Stromal cell of bone marrow (primary cell): ENCODE measurements at regions not wholly inside any gene's neighbourhood (a gene's known extent, or its start where the extent isn't known, plus 50 kb on each side); places are given as distances from the start of the nearest gene placed in this dataset.

Experiments
- DNase-seq: peaks from one replicate; pipeline ENCODE4 v3.0.0-alpha.2; 2012; ENCODE audit warnings: low read depth

GRCh38 chr13:74409551-74409950 is 275.3 kb upstream of the KLF12 start:
- no peak for DNase-seq

- DNase-seq = peak; percentile 2
Measured at GRCh38 chr13:74406420-74406819, 272.2 kb upstream of the KLF12 start.

GRCh38 chr13:74398599-74398998 is 264.4 kb upstream of the KLF12 start:
- DNase-seq = no peak

- DNase-seq = no peak
Measured at GRCh38 chr13:74389056-74389455, 254.9 kb upstream of the KLF12 start.

GRCh38 chr13:74388626-74389025 is 254.4 kb upstream of the KLF12 start:
- no peak for DNase-seq

- peak; percentile 25 for DNase-seq
Measured at GRCh38 chr13:74372511-74372910, 238.3 kb upstream of the KLF12 start.

- no peak for DNase-seq
Measured at GRCh38 chr13:74367193-74367592, 233.0 kb upstream of the KLF12 start.

- no peak for DNase-seq
Measured at GRCh38 chr13:74361274-74361673, 227.1 kb upstream of the KLF12 start.

GRCh38 chr13:74346960-74347359 is 212.8 kb upstream of the KLF12 start:
- no peak for DNase-seq

GRCh38 chr13:74338341-74338740 is 204.1 kb upstream of the KLF12 start:
- no peak for DNase-seq

GRCh38 chr13:74336546-74336945 is 202.3 kb upstream of the KLF12 start:
- peak; percentile 3 for DNase-seq

- DNase-seq = no peak
Measured at GRCh38 chr13:74335370-74335769, 201.2 kb upstream of the KLF12 start.

- no peak for DNase-seq
Measured at GRCh38 chr13:74329962-74330361, 195.8 kb upstream of the KLF12 start.

- peak; percentile 57 for DNase-seq
Measured at GRCh38 chr13:74325106-74325505, 190.9 kb upstream of the KLF12 start.

GRCh38 chr13:74324338-74324737 is 190.1 kb upstream of the KLF12 start:
- DNase-seq = no peak

- DNase-seq = no peak
Measured at GRCh38 chr13:74322562-74322961, 188.4 kb upstream of the KLF12 start.

GRCh38 chr13:74320282-74320681 is 186.1 kb upstream of the KLF12 start:
- DNase-seq = no peak

GRCh38 chr13:74316547-74316946 is 182.3 kb upstream of the KLF12 start:
- no peak for DNase-seq

- no peak for DNase-seq
Measured at GRCh38 chr13:74306496-74306895, 172.3 kb upstream of the KLF12 start.

GRCh38 chr13:74305876-74306275 is 171.7 kb upstream of the KLF12 start:
- DNase-seq = no peak

GRCh38 chr13:74301258-74301935 is 167.2 kb upstream of the KLF12 start:
- DNase-seq = no peak

- no peak for DNase-seq
Measured at GRCh38 chr13:74300162-74300561, 166.0 kb upstream of the KLF12 start.

- no peak for DNase-seq
Measured at GRCh38 chr13:74299721-74300120, 165.5 kb upstream of the KLF12 start.

GRCh38 chr13:74298923-74299322 is 164.7 kb upstream of the KLF12 start:
- DNase-seq = no peak
